ENCODE measurements at regions not wholly inside any gene's neighbourhood (a gene's known extent, or its start where the extent isn't known, plus 50 kb on each side); places are given as distances from the start of the nearest gene placed in this dataset.
"Not testable (repeated sequence)": the region's sequence is repeated elsewhere in the genome, so short reads cannot be mapped to it uniquely, and the experiment has no call there.

DNA sequence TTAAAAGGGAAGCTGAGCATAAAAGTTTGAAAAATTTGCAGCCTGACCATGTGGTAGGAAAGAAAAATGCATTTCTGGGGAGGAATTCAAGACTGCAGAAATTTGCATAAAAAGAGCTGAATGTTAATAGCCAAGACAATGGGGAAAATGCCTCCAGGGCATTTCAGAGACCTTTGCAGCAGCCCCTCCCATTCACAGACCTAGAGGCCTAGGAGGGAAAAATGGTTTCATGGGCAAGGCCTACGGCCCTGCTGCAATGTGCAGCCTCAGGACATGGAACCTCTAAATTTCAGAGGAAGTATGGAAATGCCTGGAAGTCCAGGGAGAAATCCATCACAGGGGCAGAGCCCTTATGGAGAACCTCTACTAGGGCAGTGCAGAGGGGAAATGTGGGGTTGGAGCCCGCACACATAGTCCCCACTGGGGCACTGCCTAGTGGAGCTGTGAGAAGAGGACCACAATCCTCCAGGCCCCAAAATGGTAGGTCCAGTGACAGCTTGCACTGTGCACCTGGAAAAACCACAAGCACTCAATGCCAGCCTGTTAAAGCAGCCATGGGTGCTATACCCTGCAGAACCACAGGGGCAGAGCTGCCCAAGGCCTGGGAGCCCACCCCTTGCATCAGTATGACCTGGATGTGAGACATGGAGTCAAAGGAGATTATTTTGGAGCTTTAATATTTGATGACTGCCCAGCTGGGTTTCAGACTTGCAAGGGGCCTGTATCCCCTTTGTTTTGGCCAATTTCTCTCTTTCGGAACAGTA is 243.8 kb downstream of the DNAJB9 start:
- no peak for DNase-seq (ENCODE audit: low read depth, low spot score)

DNA sequence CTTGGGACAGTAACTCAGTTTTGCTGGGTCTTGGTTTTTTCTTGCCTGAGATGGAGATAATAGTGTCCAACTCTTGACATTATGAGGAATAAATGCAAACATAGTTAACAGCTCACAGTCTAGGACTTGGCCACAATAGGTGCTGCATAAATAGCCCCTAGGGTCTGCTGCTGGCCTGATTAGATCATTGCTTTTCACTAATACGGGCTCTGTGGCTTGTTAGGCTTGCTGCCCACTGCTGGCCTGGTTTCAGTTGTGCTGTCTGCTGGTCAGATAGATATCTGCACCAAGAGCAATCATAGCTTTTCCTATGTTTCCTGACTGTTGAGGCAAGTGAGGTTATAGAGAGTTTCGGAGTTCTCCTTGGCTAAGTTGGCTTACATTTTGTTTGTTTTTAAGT is 246.1 kb downstream of the DNAJB9 start:
- DNase-seq (ENCODE audit: low read depth, low spot score), result no peak

DNA sequence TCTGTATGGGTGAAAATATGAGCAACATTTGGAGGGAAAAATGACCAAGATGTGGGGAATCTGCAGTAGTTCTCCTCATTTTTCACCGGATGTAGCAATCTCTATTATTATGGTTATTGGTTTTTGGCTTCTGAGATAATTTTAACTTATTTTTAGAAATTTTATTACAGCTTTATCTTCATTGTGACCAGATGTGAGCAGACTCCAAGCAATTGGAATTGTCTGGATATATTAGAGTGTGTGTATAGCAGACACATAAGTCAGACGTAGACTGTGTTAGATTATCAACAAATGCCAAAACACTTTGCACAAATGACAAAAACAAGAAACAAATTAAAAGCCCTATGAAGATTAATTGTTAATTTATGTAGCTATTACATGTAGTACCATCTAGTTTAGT is 249.1 kb downstream of the DNAJB9 start:
- DNase-seq (ENCODE audit: low read depth, low spot score), result no peak

DNA sequence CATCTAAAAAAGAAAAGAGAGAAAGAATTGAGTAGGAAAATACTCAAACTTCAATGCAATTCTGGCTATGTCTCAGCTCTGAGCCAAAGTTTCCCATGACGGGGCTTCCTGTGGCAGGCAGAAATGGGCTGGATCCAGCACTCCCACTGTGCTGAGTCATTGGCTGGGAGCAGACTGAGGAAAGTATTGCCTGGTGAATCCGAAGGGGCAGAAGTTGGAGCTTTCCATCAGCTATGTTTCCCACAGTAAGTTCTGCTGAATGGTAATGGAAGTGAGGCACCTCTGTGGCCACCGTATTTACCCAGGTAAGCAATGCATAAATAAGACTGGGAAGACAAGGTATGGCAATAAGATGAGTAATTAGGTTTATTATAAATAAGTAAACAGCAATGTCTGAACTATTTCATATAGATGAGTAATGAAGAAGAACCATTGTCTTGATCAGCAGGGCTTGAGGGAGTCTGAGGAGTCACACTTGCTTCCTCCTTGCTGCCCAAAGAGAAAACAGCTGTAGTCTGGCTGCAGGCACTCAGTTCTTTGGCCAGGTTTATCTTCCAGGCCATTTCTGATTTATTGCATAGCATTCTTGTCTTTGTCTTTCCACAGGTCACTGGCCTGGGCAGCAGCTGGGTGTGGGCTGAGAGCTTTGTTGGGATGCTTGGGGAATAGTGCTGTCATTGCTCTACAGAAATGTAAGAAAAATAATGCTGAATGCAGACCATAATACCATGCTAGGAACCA is 255.3 kb downstream of the DNAJB9 start:
- peak; percentile 24 for DNase-seq (ENCODE audit: low read depth, low spot score)

DNA sequence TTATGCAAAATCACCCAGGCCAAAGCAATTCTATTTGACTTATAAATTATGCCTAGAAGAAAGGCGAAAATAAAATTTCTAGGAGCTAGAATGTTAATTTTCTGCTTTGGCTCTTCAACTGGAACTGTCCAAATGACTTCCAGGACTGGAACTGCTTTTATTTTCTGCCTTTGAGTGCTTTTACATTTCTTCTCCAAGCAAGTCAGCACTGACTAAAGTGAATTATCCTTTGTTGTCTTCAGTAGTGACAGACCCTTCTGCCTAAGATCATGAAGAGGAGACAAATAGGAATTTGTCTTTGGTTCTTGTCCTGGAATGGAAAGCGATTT is 255.9 kb downstream of the DNAJB9 start:
- DNase-seq (ENCODE audit: low read depth, low spot score), result no peak

DNA sequence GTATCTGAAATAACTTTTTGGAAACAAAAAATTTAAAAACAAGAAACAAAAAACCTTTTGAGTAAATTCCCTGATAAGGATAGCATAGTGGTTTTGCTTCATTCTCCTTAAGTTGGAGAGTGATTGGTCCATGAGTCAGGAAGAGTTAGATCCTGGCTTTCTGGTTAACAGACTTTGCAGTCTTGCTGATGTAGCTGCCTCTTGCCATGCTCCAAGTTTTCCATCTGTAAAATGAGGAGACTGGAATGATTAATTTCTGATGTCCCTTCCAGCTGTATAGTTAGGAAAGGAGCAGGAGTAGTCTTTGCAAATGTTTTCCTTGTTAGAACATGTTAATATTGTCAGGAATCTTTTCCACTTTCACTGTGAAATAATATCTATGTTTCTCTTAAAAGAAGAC is 266.6 kb downstream of the DNAJB9 start:
- no peak for DNase-seq (ENCODE audit: low read depth, low spot score)

DNA sequence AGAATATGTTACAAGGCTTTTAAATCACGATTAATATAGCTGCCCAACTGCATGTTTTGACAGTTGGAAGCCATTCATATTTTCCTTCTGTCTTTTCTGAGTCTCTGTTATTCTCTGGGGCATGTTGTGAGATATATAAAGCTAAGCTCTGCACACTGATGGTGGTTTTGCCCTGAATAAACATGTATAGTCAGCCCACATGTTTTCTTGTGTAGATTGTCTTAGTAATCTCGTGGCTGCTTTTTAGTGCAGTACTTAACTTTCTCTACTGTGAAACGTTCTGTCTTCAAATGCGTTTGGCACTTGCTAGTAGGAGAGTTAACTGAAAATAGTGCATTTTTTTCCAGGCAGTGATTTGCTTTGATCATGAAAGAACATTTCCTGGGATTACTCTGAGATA is 268.5 kb downstream of the DNAJB9 start:
- DNase-seq (ENCODE audit: low read depth, low spot score), result no peak

DNA sequence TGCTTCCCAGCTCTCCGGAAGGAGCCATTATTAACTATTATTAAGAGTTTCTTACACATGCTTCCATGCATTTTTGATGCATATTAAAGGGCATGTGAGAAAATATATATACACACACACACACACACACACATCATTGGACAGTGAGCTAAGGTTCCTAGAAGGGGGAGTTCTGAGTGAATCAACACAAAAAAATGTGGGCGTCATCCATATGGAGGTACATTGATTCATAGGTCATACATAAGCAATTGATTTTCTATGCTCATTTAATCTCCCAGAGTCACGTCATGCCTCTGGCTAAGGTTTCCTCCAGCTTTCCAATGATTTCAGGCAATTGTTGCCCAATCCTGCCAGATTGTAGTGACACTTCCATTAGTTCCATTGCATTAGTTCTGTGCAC is 269.4 kb downstream of the DNAJB9 start:
- no peak for DNase-seq (ENCODE audit: low read depth, low spot score)

DNA sequence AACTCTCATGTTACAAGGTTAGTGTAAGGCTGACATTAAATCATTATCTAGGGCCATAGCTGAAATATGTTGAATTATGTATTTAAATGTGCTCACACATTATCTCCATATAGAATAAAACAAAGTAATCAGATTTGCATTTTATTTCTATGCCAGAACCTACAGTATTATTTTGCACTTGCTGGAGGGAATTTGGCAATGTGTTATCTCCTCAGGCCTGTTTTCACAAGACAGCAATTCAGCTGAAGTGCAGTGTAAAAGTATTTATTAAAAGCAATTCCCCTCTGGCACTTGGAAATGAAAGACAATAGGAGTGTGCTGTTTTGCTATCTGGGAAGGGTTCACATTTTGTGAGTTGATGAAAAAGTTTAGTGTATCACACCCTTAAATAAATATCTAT is 276.3 kb downstream of the DNAJB9 start:
- no peak for DNase-seq (ENCODE audit: low read depth, low spot score)

DNA sequence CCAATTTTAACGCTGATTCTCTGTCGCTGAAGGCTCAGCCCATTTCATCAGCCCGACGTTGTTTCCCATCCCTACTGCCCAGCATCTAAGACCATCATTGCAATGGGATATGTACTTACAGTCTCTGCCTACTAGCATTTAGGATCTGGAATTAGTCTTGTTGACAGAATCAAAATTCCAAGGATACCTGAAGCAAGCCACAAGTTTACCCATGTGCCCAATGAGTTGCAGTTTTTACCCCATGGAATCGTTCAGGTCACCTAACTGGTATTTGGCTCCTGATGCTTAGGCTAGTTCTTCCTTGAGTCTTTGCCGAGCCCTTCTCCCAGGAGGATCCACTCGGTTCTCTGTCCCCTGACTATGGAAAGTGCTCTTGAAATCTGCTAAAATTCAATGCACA is 276.8 kb downstream of the DNAJB9 start:
- DNase-seq (ENCODE audit: low read depth, low spot score), result no peak

DNA sequence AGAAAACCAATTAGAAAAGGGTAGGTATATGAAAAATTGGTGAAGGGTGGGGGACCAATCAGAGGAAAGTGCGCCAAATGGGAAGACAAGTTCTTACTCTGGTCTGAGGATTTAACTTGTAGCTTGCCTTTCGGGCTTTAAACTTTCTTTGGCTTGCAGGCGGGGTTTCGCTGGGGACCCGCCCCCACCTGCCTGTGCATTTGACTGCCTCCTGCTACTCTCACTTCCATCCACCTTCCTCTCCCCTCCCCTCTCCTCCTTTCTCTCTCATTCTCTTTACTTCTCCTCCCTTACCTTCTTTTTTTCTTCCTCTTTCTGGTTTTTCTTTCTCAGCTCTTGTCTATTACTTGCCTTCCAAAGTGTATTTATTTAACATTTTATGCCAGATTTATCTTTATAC is 278.8 kb downstream of the DNAJB9 start:
- no peak for DNase-seq (ENCODE audit: low read depth, low spot score)

DNA sequence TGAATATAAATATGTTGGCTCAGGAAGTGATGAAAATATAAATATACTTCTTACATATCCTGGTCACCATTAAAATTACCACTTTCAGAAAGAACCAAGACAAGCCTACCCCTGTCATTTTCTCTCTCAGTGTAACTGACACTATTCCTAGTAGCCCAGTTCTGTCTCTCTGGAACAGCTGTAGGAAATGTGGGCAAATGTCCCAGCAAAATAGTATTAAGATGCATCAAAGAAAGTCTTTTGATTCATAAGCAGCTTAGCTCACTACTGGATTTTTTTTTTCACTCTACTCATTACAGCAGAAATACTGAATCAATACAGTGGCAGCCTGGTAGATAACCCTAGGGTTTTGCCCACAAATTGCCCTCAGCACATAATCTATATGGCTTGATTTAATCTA is 290.9 kb downstream of the DNAJB9 start:
- DNase-seq (ENCODE audit: low read depth, low spot score), result no peak

DNA sequence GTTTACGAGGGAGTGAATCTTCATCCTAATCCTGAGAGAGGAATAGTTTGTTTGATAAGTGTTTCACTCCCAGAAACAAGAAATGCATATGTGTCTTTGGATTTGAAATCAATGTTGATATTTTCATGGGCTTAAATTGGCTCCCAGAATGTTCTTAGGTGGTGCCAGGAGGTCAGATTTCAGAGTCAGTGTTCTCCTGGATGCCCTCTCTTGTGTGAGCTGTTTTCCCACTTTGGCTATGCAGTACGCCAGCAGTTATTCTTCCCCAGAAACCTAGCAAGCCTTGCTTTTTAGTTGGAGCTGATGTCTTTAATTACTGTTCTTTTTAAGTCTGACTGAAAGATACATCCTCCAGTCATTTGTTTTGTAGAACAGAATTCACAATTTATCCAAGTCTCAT is 291.4 kb downstream of the DNAJB9 start:
- DNase-seq (ENCODE audit: low read depth, low spot score), result no peak

DNA sequence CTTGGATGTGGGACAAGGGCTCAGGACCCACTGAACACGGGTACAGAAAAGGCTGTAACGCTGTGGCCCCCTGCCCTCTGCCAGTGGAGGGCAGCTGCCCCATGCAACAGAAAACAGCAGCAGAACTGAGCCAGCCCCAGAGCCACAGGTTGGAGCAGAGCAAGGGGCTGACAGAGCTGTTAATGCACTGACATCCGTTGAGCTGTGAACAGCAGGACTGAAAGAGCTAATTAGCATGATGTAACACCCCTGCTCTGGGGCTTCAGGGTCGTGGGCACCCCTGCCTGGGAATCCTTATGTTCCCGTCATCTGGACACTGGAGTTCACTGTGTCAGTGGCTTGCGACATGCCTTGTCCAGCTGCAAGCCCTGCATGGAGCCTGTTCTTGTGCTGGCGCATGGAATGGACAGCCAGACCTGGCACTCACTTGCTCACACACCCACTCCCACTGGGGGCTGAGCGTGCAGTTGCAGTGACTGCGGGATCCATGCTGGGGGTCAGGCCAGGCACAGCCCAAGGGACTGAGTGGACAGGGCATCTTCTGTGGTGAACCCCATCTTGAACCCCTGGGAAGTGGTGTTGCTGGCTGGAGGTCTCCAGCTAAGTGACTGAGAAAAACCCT is 293.7 kb downstream of the DNAJB9 start:
- no peak for DNase-seq (ENCODE audit: low read depth, low spot score)

DNA sequence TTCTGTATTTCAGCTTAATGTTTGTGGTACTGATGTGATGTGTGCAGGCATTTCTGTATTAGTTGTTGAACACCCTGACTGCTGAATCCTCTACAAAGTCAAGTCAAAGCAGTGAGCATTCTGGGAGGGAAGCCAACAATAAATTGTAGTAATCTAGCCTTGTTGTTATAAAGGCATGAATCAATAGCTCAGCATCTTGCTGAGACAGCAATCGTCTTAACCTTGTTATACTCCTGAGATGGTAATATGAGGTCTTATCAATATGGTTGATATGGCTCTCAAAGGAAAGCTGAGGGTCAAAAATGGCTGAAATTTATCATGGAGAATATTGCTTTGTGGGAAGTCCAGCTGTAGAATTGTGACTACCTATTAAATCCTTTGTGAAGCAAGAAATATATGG is 299.4 kb downstream of the DNAJB9 start:
- DNase-seq (ENCODE audit: low read depth, low spot score), result no peak

DNA sequence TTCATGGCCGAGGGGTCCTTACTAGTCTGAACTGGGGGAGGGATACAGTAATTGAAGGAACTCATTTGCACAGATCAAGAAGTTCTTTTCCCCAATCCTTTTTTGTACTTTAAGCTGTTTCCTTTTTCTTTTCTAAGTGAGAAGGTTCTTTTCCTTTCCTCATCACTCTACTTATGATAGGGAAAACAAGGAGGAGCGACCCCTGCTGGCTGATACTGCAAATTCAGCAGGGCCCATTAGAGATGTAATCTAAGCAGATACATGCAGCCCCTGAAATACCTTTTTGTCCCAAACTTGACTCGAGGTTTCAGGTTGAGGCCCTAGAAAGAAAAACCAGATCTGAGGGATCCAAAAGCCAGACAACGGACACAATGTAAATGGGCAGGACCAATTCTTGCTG is 305.5 kb downstream of the DNAJB9 start:
- DNase-seq (ENCODE audit: low read depth, low spot score), result peak; percentile 1

DNA sequence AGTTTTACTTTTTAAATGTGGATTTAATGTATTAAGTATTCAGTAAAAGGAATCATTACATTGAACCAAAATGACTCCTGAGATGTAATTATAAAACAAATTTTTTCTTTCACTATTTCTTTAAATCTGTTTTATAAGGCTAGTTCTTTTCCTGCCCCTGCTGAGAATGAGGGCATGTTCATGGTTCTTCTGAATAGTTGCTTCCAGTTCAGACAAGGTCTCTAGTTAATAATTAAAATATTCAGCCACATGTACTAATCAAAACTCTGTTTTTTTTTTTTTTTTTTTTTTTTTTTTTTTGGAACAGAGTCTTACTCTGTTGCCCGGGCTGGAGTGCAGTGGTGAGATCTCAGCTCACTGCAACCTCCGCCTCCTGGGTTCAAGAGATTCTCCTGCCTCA is 321.2 kb downstream of the DNAJB9 start:
- DNase-seq (ENCODE audit: low read depth, low spot score), result no peak

DNA sequence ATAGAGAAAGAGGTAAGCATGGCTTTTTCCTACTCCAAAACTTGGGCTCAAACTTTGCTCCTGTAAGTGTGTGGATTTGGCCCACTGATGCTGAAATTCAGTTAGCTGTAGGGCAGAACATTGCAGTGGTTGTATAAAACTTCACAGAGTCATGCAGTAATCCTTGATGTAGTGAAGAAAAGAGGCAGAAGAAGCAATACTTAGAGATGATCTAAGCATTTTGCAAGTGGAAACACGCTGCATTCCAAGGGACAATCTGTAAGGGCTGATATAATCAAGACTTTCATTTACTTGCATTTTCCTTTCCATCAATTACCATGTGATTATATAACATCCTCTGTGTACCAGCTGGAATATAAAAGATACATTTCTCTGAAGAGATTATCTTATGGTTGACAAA is 338.8 kb downstream of the DNAJB9 start:
- DNase-seq (ENCODE audit: low read depth, low spot score), result no peak

DNA sequence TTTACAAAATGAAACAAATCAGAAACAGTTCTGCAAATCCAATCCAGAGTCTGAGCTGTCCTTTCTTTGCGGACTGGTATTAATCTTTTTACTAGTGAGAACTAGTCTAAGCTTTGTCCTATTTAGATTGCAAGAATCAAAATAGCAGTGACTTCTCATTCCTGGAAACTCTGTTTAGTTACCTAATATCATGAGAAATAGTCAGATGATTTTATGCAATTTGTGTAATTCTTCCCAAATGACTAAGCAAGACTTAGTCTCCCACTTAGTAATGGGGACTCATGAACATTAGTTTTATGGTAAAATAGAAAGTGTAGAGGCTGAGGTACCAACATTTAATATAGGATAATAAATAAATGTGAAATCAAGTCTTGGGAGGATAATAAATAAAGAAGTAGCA is 341.3 kb downstream of the DNAJB9 start:
- no peak for DNase-seq (ENCODE audit: low read depth, low spot score)

DNA sequence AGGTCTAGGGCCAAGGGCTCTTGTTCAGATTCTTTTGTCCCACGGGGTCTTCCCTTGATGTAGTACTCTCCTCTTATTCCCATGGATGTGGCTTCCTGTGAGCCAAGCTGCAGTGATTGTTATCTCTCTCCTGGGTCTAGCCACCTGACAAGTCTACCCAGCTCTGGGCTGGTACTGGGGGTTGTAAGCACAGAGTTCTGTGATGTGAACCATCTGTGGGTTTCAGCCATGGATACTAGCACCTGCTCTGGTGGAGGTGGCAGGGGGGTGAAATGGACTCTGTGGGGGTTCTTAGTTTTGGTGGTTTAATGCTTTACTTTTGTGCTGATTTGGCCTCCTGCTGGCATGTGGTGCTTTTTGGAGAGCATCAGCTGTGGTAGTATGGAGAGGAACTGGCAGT is 350.8 kb downstream of the DNAJB9 start:
- no peak for DNase-seq (ENCODE audit: low read depth, low spot score)

DNA sequence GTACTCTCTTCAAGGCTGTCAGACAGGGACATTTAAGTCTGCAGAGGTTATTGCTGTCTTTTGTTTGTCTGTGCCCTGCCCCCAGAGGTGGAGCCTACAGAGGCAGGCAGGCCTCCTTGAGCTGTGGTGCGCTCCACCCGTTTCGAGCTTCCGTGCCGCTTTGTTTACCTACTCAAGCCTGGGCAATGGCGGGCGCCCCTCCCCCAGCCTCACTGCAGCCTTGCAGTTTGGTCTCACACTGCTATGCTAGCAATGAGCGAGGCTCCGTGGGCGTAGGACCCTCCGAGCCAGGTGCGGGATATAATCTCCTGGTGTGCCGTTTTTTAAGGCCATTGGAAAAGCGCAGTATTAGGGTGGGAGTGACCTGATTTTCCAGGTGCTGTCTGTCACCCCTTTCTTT is 373.4 kb downstream of the DNAJB9 start:
- DNase-seq (ENCODE audit: low read depth, low spot score), result not testable (repeated sequence)

DNA sequence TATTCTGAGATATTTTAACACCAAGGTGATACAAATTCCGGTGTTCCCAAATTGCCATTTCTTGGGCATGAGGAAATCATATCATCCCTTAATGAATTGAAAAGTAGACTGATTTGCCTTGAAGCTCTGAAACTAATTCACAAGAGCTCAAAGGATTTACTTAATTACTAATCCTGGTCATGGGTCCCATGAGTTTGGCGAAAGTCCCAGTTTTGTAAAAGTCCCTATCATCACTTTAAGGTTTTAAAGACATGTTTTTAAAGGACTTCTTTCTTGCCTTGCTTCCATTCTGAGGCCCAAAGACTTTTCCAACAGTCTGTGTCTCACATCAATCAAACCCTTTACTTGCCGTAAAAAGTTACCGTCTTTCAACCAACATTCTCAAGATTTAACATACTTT is 377.9 kb downstream of the DNAJB9 start:
- no peak for DNase-seq (ENCODE audit: low read depth, low spot score)

DNA sequence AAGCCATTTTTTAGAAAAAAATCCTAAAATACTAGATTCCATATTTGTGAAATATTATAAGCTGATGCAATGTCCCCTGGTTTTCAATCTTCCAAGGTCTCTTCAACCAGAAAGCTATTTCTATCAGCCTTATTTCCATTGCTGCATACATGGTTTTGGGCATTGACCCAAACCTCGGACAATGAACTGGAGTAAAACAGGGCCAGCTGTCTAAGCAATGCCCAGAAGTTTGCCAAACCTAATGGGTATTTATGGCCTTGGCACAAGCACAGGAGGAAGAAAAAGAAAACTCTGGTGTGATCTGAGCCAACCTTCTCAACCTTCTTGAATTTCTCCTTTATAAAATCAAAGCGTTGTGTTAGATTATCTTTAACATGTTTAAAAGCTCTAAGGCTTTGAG is 402.3 kb downstream of the DNAJB9 start:
- DNase-seq (ENCODE audit: low read depth, low spot score), result no peak

Measured in brain pericyte (primary cell).